ENCODE measurements at regions not wholly inside any gene's neighbourhood (a gene's known extent, or its start where the extent isn't known, plus 50 kb on each side); places are given as distances from the start of the nearest gene placed in this dataset.
"Not testable (repeated sequence)": the region's sequence is repeated elsewhere in the genome, so short reads cannot be mapped to it uniquely, and the experiment has no call there.

- TF ChIP-seq POLR2A, CTCF (IDR thresholded peaks at IDR 0.05): not testable (repeated sequence)
Observed at GRCh38 chr2:129833465-129833864, 146.0 kb upstream of the RAB6C start.

Data from right lobe of liver (tissue), 4 donors.